GM18498 (cell line): ENCODE measurements at regions not wholly inside any gene's neighbourhood (a gene's known extent, or its start where the extent isn't known, plus 50 kb on each side); places are given as distances from the start of the nearest gene placed in this dataset.
A peak's percentile ranks its signal among the peaks of the same experiment; 100 is the strongest.
"Not testable (repeated sequence)": the region's sequence is repeated elsewhere in the genome, so short reads cannot be mapped to it uniquely, and the experiment has no call there.

Experiments used
- ATAC-seq: cut with Tn5 transposase; IDR thresholded peaks from one replicate; pipeline ENCODE4 v1.9.1; 2021; ENCODE audit warnings: mild to moderate bottlenecking, moderate library complexity; ENCODE audit not compliant: unreplicated experiment

- peak; percentile 31 for ATAC-seq
These were observed 50.2 kb upstream of the FCGR2A start for GRCh38 chr1:161454865-161455707.

GRCh38 chr1:161453950-161454864 is 51.0 kb upstream of the FCGR2A start:
- peak; percentile 67 for ATAC-seq

DNA sequence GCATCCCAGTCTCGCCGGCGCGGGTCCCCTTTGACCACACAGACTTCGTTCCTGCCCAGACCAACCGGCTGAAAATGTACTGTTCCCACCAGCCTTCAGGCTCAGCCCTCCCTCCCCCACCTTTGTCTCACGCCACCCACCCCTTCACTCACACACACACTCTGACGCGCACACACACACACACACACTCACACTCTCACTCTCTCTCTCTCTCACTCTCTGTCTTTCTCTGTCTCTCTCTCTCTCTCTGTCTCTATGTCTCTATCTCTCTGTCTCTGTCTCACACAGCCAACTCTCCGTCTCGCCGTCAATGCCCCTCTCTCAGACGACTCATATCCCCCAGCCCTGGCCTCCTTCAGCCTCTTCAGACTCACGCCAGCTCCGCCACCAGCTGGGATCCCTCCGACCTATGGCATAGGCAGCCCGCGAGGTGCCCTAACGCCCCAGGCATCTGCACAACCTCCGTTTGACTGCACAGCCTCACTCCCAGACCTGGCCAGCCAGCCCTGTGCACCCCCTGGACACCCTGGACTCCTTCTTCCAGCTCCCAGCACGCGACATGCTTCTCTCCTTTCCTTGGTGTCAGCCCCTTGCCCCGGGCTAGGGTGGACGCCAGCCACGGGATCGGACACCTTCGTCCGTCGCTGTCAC is 53.4 kb upstream of the FCGR2A start:
- not testable (repeated sequence) for ATAC-seq

DNA sequence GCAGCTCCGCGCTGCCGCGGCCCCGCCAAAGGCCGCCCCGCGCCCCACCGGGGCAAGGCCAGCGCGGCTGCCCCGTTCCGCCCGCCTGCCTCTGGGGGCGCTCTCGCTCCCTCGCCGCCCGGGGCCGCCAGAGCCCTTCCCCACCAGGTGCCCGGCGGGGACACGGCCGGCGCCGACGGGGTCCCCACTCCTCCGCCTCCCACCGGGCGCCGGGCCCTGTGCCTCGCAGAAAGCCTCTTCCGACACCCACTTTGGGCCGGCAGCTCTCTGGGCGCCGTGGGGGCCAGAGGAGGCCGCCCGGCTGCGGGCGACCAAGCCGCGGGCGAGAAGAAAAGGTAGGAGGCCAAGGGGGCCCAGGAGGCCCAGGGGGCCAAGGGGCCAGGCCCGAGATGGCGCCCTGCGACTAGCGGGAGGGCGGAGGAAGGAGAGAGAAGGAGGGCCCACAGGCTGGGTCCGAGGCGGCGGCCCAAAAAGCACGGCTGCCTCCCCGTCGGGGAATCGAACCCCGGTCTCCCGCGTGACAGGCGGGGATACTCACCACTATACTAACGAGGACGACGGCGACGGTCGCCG is 57.4 kb upstream of the FCGR2A start:
- ATAC-seq, result peak; percentile 28

GRCh38 chr1:161447040-161447759 is 58.1 kb upstream of the FCGR2A start:
- ATAC-seq, result peak; percentile 44

DNA sequence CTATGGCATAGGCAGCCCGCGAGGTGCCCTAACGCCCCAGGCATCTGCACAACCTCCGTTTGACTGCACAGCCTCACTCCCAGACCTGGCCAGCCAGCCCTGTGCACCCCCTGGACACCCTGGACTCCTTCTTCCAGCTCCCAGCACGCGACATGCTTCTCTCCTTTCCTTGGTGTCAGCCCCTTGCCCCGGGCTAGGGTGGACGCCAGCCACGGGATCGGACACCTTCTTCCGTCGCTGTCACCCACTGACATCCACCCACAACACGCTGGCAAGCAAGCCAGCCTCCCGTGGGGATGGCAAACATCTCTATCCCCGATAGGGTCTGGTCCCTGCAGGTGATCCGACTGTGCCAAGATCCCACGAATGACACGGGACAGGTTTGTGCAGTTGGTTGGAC is 60.5 kb upstream of the FCGR2A start:
- ATAC-seq, result not testable (repeated sequence)

GRCh38 chr1:161444255-161444654 is 61.0 kb upstream of the FCGR2A start:
- ATAC-seq, result not testable (repeated sequence)

DNA sequence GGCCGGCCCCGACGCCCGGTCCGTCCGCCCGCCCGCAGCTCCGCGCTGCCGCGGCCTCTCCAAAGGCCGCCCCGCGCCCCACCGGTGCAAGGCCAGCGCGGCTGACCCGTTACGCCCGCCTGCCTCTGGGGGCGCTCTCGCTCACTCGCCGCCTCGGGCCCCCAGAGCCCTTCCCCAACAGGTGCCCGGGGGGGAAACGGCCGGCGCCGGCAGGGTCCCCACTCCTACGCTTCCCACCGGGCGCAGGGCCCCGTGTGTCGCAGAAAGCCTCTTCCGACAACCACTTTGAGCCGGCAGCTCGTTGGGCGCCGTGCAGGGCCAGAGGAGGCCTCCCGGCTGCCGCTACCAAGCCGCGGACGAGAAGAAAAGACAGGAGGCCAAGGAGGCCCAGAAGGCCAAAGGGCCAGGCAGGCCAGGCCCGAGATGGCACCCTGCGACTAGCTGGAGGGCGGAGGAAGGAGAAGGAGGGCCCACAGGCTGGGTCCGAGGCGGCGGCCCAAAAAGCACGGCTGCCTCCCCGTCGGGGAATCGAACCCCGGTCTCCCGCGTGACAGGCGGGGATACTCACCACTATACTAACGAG is 64.9 kb upstream of the FCGR2A start:
- ATAC-seq, result peak; percentile 44

GRCh38 chr1:161439280-161440232 is 65.7 kb upstream of the FCGR2A start:
- no peak for ATAC-seq

DNA sequence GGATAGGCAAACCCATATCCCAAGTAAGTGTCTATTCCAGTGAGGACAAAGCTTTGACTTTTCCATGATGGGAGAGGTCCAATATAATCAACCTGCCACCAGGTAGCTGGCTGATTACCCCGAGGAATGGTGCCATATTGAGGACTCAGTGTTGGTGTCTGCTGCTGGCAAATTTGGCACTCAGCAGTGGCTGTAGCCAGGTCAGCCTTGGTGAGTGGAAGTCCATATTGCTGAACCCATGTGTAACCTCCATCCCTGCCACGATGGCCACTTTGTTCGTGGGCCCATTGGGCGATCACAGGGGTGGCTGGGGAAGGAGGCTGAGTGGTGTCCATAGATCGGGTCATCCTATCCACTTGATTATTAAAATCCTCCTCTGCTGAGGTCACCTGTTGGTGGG is 65.5 kb upstream of the CFAP126 start:
- not testable (repeated sequence) for ATAC-seq

DNA sequence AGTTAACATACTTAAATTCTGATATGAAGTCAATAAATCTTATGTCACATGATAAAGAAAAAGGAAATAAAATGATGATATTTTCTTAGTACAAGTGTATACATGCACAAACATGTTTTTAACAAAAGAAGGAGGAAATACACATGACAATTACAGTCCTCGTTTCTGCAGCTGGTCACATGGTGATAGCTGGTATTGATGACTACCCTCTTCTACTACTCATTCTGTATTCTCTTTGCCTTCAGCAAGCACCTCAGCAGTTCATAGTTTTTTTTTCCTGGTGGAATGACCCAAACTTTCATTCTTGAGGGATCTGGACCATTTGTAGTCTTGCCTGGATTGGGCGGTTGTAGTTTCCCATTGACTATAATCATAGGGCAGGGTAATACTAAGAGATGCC is 64.4 kb upstream of the CFAP126 start:
- no peak for ATAC-seq

GRCh38 chr1:161427733-161428516 is 60.2 kb upstream of the CFAP126 start:
- no peak for ATAC-seq

GRCh38 chr1:161422914-161423313 is 55.2 kb upstream of the CFAP126 start:
- ATAC-seq, result not testable (repeated sequence)

GRCh38 chr1:161421456-161421855 is 53.8 kb upstream of the CFAP126 start:
- ATAC-seq, result no peak

DNA sequence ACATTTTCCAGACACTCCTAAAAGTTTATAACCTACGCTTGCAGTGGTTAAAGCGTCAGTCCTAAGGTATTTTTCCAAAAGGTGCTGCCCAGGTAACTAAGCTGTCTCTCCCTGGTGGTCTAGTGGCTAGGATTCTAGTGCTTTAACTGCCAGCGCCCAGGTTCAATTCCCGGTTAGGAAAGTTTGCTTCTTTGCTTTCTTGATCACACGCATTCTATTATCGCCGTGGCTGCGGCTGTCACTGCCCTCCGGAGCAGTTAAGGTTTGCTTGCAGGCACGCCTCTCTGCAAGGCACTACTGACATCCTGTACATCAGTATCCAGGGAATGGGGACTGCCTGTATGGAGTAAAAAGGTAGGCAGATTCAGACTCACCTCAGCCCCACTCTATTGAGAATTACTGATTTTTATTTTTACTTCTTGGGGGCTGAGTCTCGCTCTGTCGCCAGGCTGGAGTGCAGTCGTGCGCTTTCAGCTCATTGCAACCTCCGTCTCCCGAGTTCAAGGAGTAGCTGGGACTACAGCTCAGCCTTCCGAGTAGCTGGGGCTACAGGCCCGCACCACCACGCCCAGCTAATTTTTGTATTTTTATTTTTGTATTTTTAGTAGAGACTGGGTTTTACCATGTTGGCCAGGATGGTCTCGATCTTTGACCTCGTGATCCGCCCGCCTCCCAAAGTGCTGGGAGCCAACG is 53.2 kb upstream of the CFAP126 start:
- no peak for ATAC-seq

DNA sequence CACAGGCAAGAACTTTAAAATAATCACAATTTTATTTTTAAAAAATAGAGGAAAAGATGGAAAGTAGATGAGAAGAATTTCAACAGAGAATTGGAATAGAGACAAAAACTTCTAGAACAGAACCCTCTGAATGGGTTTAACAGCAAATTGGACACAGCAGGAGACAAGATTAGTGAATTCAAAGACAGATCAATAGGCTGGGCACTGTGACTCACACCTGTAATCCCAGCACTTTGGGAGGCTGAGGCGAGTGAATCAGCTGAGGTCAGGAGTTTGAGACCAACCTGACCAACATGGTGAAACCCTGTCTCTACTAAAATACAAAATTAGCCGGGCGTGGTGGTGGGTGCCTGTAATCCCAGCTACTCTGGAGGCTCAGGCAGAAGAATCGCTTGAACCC is 49.9 kb upstream of the CFAP126 start:
- not testable (repeated sequence) for ATAC-seq
